DOHH2 (cell line): ENCODE measurements at regions not wholly inside any gene's neighbourhood (a gene's known extent, or its start where the extent isn't known, plus 50 kb on each side); places are given as distances from the start of the nearest gene placed in this dataset.

Source experiments
- EZH2phosphoT487 ChIP-seq: fragments of 200-600 bp; sonication (generic); IDR thresholded peaks from 2 replicates; pipeline ENCODE4 v1.6.1; 2017; ENCODE audit warnings: borderline replicate concordance, mild to moderate bottlenecking, antibody characterized with exemption, low read length, moderate library complexity, mixed read lengths
- TF ChIP-seq, protein P1 (sequence below): fragments of 200-600 bp; sonication (generic); IDR thresholded peaks from one replicate; pipeline ENCODE4 v1.5.1; 2014; ENCODE audit warnings: antibody characterized with exemption, mild to moderate bottlenecking, low read depth, low read length; ENCODE audit not compliant: poor library complexity, severe bottlenecking

DNA sequence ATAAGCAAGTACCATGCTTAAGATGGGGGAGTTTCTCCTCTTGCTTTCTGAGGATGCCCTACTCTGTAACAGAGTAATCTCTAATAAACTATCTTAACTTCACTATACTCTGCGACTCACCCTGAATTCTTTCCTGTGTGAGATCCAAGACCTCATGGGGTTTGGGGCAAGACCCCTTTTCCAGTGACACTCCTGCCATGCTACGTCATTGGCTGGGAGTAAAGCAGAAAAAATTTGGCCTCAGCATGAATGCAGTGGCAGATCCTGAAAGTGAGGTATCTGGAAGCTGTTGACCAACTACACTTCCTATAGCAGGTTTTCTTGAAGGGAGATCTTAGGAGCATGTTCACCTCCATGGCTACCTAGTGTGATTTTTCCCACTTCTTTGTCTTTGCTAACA lies 109.1 kb upstream of the MED14 start:
- no peak for TF ChIP-seq EZH2phosphoT487
- TF ChIP-seq, protein P1, sequence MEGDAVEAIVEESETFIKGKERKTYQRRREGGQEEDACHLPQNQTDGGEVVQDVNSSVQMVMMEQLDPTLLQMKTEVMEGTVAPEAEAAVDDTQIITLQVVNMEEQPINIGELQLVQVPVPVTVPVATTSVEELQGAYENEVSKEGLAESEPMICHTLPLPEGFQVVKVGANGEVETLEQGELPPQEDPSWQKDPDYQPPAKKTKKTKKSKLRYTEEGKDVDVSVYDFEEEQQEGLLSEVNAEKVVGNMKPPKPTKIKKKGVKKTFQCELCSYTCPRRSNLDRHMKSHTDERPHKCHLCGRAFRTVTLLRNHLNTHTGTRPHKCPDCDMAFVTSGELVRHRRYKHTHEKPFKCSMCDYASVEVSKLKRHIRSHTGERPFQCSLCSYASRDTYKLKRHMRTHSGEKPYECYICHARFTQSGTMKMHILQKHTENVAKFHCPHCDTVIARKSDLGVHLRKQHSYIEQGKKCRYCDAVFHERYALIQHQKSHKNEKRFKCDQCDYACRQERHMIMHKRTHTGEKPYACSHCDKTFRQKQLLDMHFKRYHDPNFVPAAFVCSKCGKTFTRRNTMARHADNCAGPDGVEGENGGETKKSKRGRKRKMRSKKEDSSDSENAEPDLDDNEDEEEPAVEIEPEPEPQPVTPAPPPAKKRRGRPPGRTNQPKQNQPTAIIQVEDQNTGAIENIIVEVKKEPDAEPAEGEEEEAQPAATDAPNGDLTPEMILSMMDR, result no peak
